ENCODE measurements at regions not wholly inside any gene's neighbourhood (a gene's known extent, or its start where the extent isn't known, plus 50 kb on each side); places are given as distances from the start of the nearest gene placed in this dataset.
"Not testable (repeated sequence)": the region's sequence is repeated elsewhere in the genome, so short reads cannot be mapped to it uniquely, and the experiment has no call there.

GRCh38 chr4:49117951-49118350 is 131.9 kb downstream of the CWH43 start:
- ATAC-seq; DNase-seq (ENCODE audit: low spot score); intact Hi-C loops (cut with DNase I): not testable (repeated sequence)

GRCh38 chr4:49118379-49119212 is 132.5 kb downstream of the CWH43 start:
- ATAC-seq, result peak; percentile 87
- intact Hi-C loops (cut with DNase I), result not testable (repeated sequence)

GRCh38 chr4:49119345-49119744 is 133.3 kb downstream of the CWH43 start:
- DNase-seq (ENCODE audit: low spot score); intact Hi-C loops (cut with DNase I): not testable (repeated sequence)
- ATAC-seq, result peak; percentile 7

More at GRCh38 chr4:49118379-49119212, 132.5 kb downstream of the CWH43 start:
- DNase-seq (ENCODE audit: low spot score), result not testable (repeated sequence)

- peak; percentile 30 for ATAC-seq
- DNase-seq (ENCODE audit: low spot score); intact Hi-C loops (cut with DNase I): not testable (repeated sequence)
Observed at GRCh38 chr4:49120042-49120779, 134.1 kb downstream of the CWH43 start.

- intact Hi-C loops (cut with DNase I), result not testable (repeated sequence)
Observed at GRCh38 chr4:49120804-49121203, 134.7 kb downstream of the CWH43 start.

GRCh38 chr4:49126443-49126842 is 140.4 kb downstream of the CWH43 start:
- intact Hi-C loops (cut with DNase I); DNase-seq (ENCODE audit: low spot score); ATAC-seq: not testable (repeated sequence)

More at GRCh38 chr4:49120804-49121203, 134.7 kb downstream of the CWH43 start:
- ATAC-seq, result peak; percentile 75
- DNase-seq (ENCODE audit: low spot score), result not testable (repeated sequence)

- DNase-seq (ENCODE audit: low spot score); intact Hi-C loops (cut with DNase I): not testable (repeated sequence)
- ATAC-seq, result peak; percentile 58
Observed at GRCh38 chr4:49126858-49127257, 140.8 kb downstream of the CWH43 start.

GRCh38 chr4:49129385-49129784 is 143.3 kb downstream of the CWH43 start:
- DNase-seq (ENCODE audit: low spot score); intact Hi-C loops (cut with DNase I); ATAC-seq: not testable (repeated sequence)

GRCh38 chr4:49129870-49130269 is 143.8 kb downstream of the CWH43 start:
- intact Hi-C loops (cut with DNase I), result not testable (repeated sequence)

GRCh38 chr4:49130724-49131123 is 144.6 kb downstream of the CWH43 start:
- DNase-seq (ENCODE audit: low spot score); intact Hi-C loops (cut with DNase I): not testable (repeated sequence)
- ATAC-seq, result peak; percentile 43

More at GRCh38 chr4:49129870-49130269, 143.8 kb downstream of the CWH43 start:
- not testable (repeated sequence) for DNase-seq (ENCODE audit: low spot score)
- ATAC-seq, result peak; percentile 74

- ATAC-seq, result peak; percentile 86
- intact Hi-C loops (cut with DNase I); DNase-seq (ENCODE audit: low spot score): not testable (repeated sequence)
Observed at GRCh38 chr4:49137043-49137442, 151.0 kb downstream of the CWH43 start.

- DNase-seq (ENCODE audit: low spot score); intact Hi-C loops (cut with DNase I): not testable (repeated sequence)
- peak; percentile 50 for ATAC-seq
Observed at GRCh38 chr4:49137961-49138360, 151.9 kb downstream of the CWH43 start.

- intact Hi-C loops (cut with DNase I); ATAC-seq; DNase-seq (ENCODE audit: low spot score): not testable (repeated sequence)
Observed at GRCh38 chr4:49138818-49139217, 152.7 kb downstream of the CWH43 start.

GRCh38 chr4:49139513-49139912 is 153.4 kb downstream of the CWH43 start:
- intact Hi-C loops (cut with DNase I); DNase-seq (ENCODE audit: low spot score): not testable (repeated sequence)
- ATAC-seq, result peak; percentile 87

GRCh38 chr4:49140351-49140750 is 154.3 kb downstream of the CWH43 start:
- intact Hi-C loops (cut with DNase I); ATAC-seq: not testable (repeated sequence)
- DNase-seq (ENCODE audit: low spot score), result peak; percentile 87

- DNase-seq (ENCODE audit: low spot score); intact Hi-C loops (cut with DNase I): not testable (repeated sequence)
- peak; percentile 73 for ATAC-seq
Observed at GRCh38 chr4:49141955-49142354, 155.9 kb downstream of the CWH43 start.

GRCh38 chr4:49147143-49147542 is 161.1 kb downstream of the CWH43 start:
- peak; percentile 80 for ATAC-seq
- DNase-seq (ENCODE audit: low spot score); intact Hi-C loops (cut with DNase I): not testable (repeated sequence)

GRCh38 chr4:49147596-49147995 is 161.5 kb downstream of the CWH43 start:
- DNase-seq (ENCODE audit: low spot score); intact Hi-C loops (cut with DNase I); ATAC-seq: not testable (repeated sequence)

Data from sciatic nerve (tissue), 2 donors.